HEK293T (cell line): ENCODE measurements at regions not wholly inside any gene's neighbourhood (a gene's known extent, or its start where the extent isn't known, plus 50 kb on each side); places are given as distances from the start of the nearest gene placed in this dataset.

ENCODE experiments used
- CTCF ChIA-PET: fragments of 350-600 bp; formaldehyde crosslinking; extraction: SDS; loops from one replicate; lab custom pipeline; 2021; ENCODE audit warnings: antibody characterized with exemption, inconsistent platforms; lab: Yijun Ruan, JAX
- POLR2A ChIA-PET: fragments of 350-600 bp; formaldehyde crosslinking; extraction: SDS; loops from one replicate; lab custom pipeline; 2020; ENCODE audit warnings: antibody characterized with exemption, inconsistent platforms; lab: Yijun Ruan, JAX
- DNase-seq: peaks from one replicate; pipeline ENCODE4 v3.0.0; 2012; ENCODE audit warnings: mixed read lengths; ENCODE audit errors: extremely low spot score
- ARNT ChIP-seq: fragments of 450-650 bp; IDR thresholded peaks from 2 replicates; pipeline ENCODE4 v1.6.1; 2017; ENCODE audit warnings: mild to moderate bottlenecking
- BHLHE40 ChIP-seq: fragments of 450-650 bp; IDR thresholded peaks from 2 replicates; pipeline ENCODE4 v1.6.1; 2016; ENCODE audit warnings: mild to moderate bottlenecking, moderate library complexity, borderline replicate concordance
- CTBP1 ChIP-seq: fragments of 450-650 bp; IDR thresholded peaks from 2 replicates; pipeline ENCODE4 v1.6.1; 2016; ENCODE audit warnings: borderline replicate concordance
- ELF4 ChIP-seq: fragments of 450-650 bp; IDR thresholded peaks from 2 replicates; pipeline ENCODE4 v1.6.1; 2017; ENCODE audit warnings: antibody characterized with exemption
- FOXA1 ChIP-seq: fragments of 450-650 bp; IDR thresholded peaks from 2 replicates; pipeline ENCODE4 v1.6.1; 2016; ENCODE audit warnings: mild to moderate bottlenecking
- FOXK2 ChIP-seq: fragments of 450-650 bp; IDR thresholded peaks from 2 replicates; pipeline ENCODE4 v1.6.1; 2016; ENCODE audit warnings: mild to moderate bottlenecking
- FOXM1 ChIP-seq: fragments of 450-650 bp; IDR thresholded peaks from 2 replicates; pipeline ENCODE4 v1.6.1; 2017; ENCODE audit warnings: mild to moderate bottlenecking, borderline replicate concordance
- HDGF ChIP-seq: fragments of 450-650 bp; IDR thresholded peaks from 2 replicates; pipeline ENCODE4 v1.6.1; 2017; ENCODE audit warnings: antibody characterized with exemption, borderline replicate concordance
- L3MBTL2 ChIP-seq: fragments of 450-650 bp; conservative IDR thresholded peaks from 2 replicates; pipeline ENCODE4 v1.6.1; 2016; ENCODE audit warnings: mild to moderate bottlenecking
- LEF1 ChIP-seq: fragments of 450-650 bp; IDR thresholded peaks from 2 replicates; pipeline ENCODE4 v1.6.1; 2017; ENCODE audit warnings: mild to moderate bottlenecking, borderline replicate concordance
- NFRKB ChIP-seq: fragments of 450-650 bp; IDR thresholded peaks from 2 replicates; pipeline ENCODE4 v1.6.1; 2016; ENCODE audit warnings: mild to moderate bottlenecking, moderate library complexity
- SP1 ChIP-seq: fragments of 450-650 bp; IDR thresholded peaks from 2 replicates; pipeline ENCODE4 v1.6.1; 2017
- SUZ12 ChIP-seq: fragments of 450-650 bp; IDR thresholded peaks from 2 replicates; pipeline ENCODE4 v1.6.1; 2016; ENCODE audit warnings: mild to moderate bottlenecking
- TARDBP ChIP-seq: fragments of 450-650 bp; IDR thresholded peaks from 2 replicates; pipeline ENCODE4 v1.6.1; 2016
- ZNF384 ChIP-seq: fragments of 450-650 bp; IDR thresholded peaks from 2 replicates; pipeline ENCODE4 v1.6.1; 2016
- TF ChIP-seq, protein P1 (sequence below): fragments of 450-650 bp; IDR thresholded peaks from 2 replicates; pipeline ENCODE4 v1.6.1; 2016

DNA sequence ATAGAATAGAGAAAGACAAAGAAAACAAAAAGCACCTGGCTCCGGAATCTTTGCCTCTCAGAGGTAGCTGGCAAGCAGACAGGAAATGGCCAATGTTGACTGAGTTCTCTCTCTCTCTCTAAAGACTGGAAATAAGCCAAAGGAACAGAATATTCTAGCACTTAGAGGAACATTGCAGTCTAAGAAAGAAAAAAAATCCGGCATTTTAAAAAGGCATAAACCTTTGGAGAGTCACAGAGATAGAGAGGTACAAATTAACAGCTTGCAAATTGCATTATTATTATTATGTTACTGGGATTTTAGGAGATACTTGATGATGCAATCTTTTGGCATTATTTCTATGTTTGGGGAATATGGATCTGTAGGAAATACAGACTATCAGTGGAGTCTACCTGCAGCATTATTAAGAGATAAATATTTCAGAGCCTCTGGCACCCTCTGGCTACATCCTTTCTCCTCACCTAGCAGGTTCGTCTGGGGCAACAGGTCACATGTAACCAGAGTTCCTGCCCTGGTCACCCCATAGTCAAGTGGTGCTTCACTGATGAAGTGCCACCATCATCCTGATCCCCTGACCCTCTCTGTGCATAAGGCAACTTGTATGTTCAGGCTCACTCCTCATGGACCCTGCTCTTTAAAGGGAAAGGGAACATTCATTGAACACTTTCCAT, 318.9 kb upstream of the ACVR2A start:
- ChIA-PET POLR2A (no interaction called here), CTCF (no interaction called here)
- DNase-seq, result no peak
- TF ChIP-seq HDGF (no peak), FOXM1 (no peak), ELF4 (no peak), ZNF384 (no peak), ARNT (no peak), NFRKB (no peak), CTBP1 (no peak), FOXA1 (no peak), BHLHE40 (no peak), SP1 (no peak), SUZ12 (no peak), FOXK2 (no peak), LEF1 (no peak), L3MBTL2 (no peak), TARDBP (no peak)
- TF ChIP-seq, protein P1, sequence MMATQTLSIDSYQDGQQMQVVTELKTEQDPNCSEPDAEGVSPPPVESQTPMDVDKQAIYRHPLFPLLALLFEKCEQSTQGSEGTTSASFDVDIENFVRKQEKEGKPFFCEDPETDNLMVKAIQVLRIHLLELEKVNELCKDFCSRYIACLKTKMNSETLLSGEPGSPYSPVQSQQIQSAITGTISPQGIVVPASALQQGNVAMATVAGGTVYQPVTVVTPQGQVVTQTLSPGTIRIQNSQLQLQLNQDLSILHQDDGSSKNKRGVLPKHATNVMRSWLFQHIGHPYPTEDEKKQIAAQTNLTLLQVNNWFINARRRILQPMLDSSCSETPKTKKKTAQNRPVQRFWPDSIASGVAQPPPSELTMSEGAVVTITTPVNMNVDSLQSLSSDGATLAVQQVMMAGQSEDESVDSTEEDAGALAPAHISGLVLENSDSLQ, result no peak

DNA sequence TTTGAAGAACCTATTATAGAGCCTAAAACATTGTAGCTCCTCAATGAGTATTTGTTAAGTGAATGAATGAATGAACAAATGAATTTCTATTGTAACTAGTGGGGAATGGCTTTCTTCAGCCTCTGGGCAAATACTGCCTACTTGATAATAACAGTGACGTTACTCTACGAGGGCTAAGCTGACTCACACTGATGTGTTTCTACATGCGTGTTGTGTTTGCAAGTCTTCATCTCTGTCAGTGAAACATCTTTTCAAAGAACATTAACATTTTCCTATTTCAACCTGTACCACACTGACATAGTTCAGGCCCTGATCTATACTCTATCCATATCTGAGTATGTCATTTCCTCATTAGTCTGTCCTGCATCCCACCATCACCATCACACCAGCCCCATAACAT, 319.9 kb upstream of the ACVR2A start:
- ChIA-PET POLR2A (no interaction called here), CTCF (interaction anchor here (0.6 kb wide), 1 partner anchor 235 kb away, joined by 4 read pairs; no protein-coding TSS in a partner anchor)
- no peak for DNase-seq
- no peak for TF ChIP-seq LEF1
- TF ChIP-seq FOXA1, result no peak
- no peak for TF ChIP-seq BHLHE40
- TF ChIP-seq ARNT, result no peak
- TF ChIP-seq CTBP1, result no peak
- TF ChIP-seq L3MBTL2, result no peak
- TF ChIP-seq SUZ12, result no peak
- no peak for TF ChIP-seq FOXK2

DNA sequence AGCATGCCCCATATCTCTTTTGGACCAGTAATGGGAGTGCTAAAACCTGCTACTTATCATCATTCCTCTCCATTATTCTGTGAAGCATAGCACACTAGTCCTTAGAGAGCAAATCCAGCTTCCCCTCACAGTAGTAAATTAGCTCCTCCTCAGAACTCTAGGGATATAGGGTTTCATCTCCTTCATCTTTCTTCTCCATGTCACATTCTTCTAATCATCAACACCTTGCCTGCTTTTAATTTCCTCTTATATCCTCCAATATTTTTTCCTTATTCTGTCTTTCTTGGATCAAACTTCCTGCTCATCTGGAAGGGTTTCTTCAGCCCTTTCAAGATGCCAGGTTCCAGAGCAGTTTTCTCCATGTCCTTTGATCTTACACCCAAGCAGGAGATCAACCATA, 321.4 kb upstream of the ACVR2A start:
- POLR2A ChIA-PET, result no interaction called here
- CTCF ChIA-PET, result no interaction called here
- TF ChIP-seq LEF1 (no peak), SUZ12 (no peak), HDGF (no peak), NFRKB (no peak), TARDBP (no peak), FOXM1 (no peak), ARNT (no peak), BHLHE40 (no peak), SP1 (no peak), L3MBTL2 (no peak), ELF4 (no peak), ZNF384 (no peak), CTBP1 (no peak), FOXA1 (no peak), FOXK2 (no peak)
- TF ChIP-seq, protein P1, result no peak
- DNase-seq, result no peak

DNA sequence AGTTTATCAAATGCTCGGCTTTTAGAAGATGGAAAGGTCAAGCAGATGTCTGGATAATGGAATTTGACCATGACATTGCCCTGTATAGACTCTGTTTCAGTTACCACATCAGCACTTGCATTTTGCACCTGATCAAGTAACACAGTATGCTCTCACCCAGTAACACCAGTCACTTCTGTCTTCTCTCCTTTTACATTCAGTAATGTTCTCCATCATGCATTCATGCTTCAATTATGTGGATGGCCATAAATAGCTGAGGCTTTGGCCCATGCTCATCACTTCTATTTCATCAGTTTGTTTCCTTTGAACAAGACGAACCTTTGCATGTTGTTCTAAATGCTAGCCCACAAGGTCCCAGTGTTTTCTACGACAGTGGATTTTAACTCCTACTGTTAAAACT, 322.9 kb upstream of the ACVR2A start:
- TF ChIP-seq ARNT (no peak), BHLHE40 (no peak), ZNF384 (no peak), HDGF (no peak), LEF1 (no peak), SP1 (no peak), SUZ12 (no peak), L3MBTL2 (no peak), CTBP1 (no peak), TARDBP (no peak), ELF4 (no peak), FOXA1 (no peak), FOXK2 (no peak), FOXM1 (no peak), NFRKB (no peak)
- TF ChIP-seq, protein P1, result no peak
- DNase-seq, result no peak
- POLR2A ChIA-PET, result no interaction called here
- CTCF ChIA-PET, result no interaction called here

DNA sequence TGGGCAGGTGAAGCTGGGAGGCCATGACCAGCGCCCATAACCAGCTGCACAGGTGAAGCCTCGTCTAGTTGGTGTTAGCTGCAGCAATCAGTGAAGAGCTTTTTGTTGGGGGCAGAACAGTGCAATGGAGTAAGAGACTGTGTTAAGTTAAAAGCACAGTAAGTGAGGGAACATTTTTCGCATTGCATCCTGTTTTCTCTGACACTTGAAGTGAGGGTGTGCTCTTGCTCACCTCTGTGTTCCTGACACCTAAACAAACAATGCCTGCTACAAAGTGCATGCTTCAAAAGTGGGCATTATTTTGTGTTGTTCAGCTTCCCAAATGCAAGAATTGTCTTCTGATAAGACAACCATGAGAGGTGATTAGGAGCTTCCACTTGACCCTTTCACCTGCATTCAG, 324.0 kb upstream of the ACVR2A start:
- ChIA-PET POLR2A (no interaction called here), CTCF (no interaction called here)
- TF ChIP-seq NFRKB, result no peak
- no peak for TF ChIP-seq SP1
- no peak for TF ChIP-seq ARNT
- TF ChIP-seq FOXA1, result no peak
- no peak for TF ChIP-seq CTBP1
- no peak for TF ChIP-seq FOXM1
- no peak for TF ChIP-seq SUZ12
- no peak for DNase-seq

DNA sequence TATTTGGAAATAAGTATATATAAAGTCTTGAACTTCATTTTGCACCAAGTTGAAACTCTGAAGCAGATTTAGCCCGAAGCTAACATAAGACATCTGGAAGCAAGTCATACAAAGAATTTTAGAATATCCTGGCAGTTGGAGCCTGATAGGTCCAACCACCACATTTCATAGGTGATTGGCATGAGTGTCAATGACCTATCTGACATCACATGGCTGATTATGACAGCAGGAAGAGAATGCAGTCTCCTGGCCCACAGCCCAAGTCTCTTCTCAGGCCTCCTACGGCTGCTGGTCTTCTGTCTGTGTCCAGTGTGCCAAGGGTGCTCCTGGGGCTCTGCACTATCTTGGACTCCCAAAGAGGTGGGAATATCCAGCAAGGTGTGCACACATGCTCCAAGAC, 325.7 kb upstream of the ACVR2A start:
- ChIA-PET POLR2A (no interaction called here), CTCF (no interaction called here)
- DNase-seq, result no peak
- TF ChIP-seq SP1, result no peak
- TF ChIP-seq TARDBP, result no peak
- no peak for TF ChIP-seq BHLHE40
- no peak for TF ChIP-seq HDGF
